Gastrocnemius medialis (tissue), 4 donors: ENCODE measurements at regions not wholly inside any gene's neighbourhood (a gene's known extent, or its start where the extent isn't known, plus 50 kb on each side); places are given as distances from the start of the nearest gene placed in this dataset.
A peak's percentile ranks its signal among the peaks of the same experiment; 100 is the strongest.

Experiments used
- ATAC-seq, 2 donors: fragments of 150-250 bp; one replicate each; pipeline ENCODE4 v1.9.1; 2016
- DNase-seq, 2 donors: peaks; one replicate each; pipeline ENCODE4 v3.0.0-alpha.2; 2019
- H3K27ac ChIP-seq, 4 donors: fragments of 200-600 bp; sonication (generic); 1 replicate in 1 of 4; 2 replicates in 3 of 4; pipeline ENCODE4 v1.5.1; 2016 to 2018; ENCODE audit warnings: mild to moderate bottlenecking in 2 of 4, moderate library complexity in 1 of 4
- H3K27me3 ChIP-seq, 3 donors: fragments of 200-600 bp; sonication (generic) in 2 of 3; 1 replicate in 1 of 3; 2 replicates in 2 of 3; pipeline versions ENCODE4 v1.5.1 to v1.6.0; 2016 to 2019; ENCODE audit warnings: mild to moderate bottlenecking in 1 of 3, moderate library complexity in 1 of 3
- H3K36me3 ChIP-seq, 2 donors: fragments of 200-600 bp; sonication (generic) in 1 of 2; one replicate each; pipeline ENCODE4 v1.5.1; 2017 to 2018
- H3K4me1 ChIP-seq, 2 donors: fragments of 200-600 bp; sonication (generic) in 1 of 2; one replicate each; pipeline ENCODE4 v1.5.1; 2016 to 2017; ENCODE audit warnings: mild to moderate bottlenecking in 2 of 2
- H3K4me3 ChIP-seq, 4 donors: fragments of 200-600 bp; sonication (generic) in 3 of 4; 1 replicate in 1 of 4; 2 replicates in 3 of 4; pipeline ENCODE4 v1.5.1; 2016 to 2019; ENCODE audit warnings: mild to moderate bottlenecking in 2 of 4
- H3K9me3 ChIP-seq, 3 donors: fragments of 200-600 bp; sonication (generic) in 2 of 3; 1 replicate in 1 of 3; 2 replicates in 2 of 3; pipeline ENCODE4 v1.5.1; 2016 to 2019
- POLR2A ChIP-seq, 2 donors: fragments of 450-650 bp; IDR thresholded peaks; one replicate each; pipeline ENCODE4 v1.6.1; 2017; ENCODE audit warnings: antibody characterized with exemption in 2 of 2, mild to moderate bottlenecking in 2 of 2, moderate library complexity in 2 of 2
- in situ Hi-C, 4 donors: fragments of 200-750 bp; cut with MboI; loops; one replicate each; pipeline versions ENCODE4 v1.15.0 to v1.8.0; 2017; ENCODE audit warnings: low sequenced_read_pairs in 4 of 4
- intact Hi-C: fragments of 100-400 bp; cut with DNase I; formaldehyde crosslinking; loops from one replicate; pipeline ENCODE4 v1.15.1; 2023; ENCODE audit warnings: low total_unique reads
- TF ChIP-seq, protein P1 (sequence below), 5 experiments: fragments of 450-650 bp in 3 of 5; fragments of 200-600 bp in 2 of 5; sonication (generic) in 2 of 5; IDR thresholded peaks in 4 of 5; conservative IDR thresholded peaks in 1 of 5; 1 replicate in 4 of 5; 2 replicates in 1 of 5; pipeline ENCODE4 v1.5.1; 2016 to 2019; ENCODE audit warnings: antibody characterized with exemption in 5 of 5, mild to moderate bottlenecking in 3 of 5, moderate library complexity in 3 of 5

- ATAC-seq (no peak), DNase-seq (no peak)
- no peaks in the 10 kb centered on the region for H3K36me3 ChIP-seq
- no peaks in the 10 kb centered on the region for H3K27me3 ChIP-seq
- H3K4me1 ChIP-seq = peaks cover 18 to 22% of the 10 kb centered on the region in 2 donors
- no peak overlapping the region for H3K4me3 ChIP-seq
- TF ChIP-seq, protein P1, sequence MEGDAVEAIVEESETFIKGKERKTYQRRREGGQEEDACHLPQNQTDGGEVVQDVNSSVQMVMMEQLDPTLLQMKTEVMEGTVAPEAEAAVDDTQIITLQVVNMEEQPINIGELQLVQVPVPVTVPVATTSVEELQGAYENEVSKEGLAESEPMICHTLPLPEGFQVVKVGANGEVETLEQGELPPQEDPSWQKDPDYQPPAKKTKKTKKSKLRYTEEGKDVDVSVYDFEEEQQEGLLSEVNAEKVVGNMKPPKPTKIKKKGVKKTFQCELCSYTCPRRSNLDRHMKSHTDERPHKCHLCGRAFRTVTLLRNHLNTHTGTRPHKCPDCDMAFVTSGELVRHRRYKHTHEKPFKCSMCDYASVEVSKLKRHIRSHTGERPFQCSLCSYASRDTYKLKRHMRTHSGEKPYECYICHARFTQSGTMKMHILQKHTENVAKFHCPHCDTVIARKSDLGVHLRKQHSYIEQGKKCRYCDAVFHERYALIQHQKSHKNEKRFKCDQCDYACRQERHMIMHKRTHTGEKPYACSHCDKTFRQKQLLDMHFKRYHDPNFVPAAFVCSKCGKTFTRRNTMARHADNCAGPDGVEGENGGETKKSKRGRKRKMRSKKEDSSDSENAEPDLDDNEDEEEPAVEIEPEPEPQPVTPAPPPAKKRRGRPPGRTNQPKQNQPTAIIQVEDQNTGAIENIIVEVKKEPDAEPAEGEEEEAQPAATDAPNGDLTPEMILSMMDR (IDR thresholded peaks at IDR 0.05 in 4 of 5, conservative IDR thresholded peaks at IDR 0.05 in 1 of 5) = no peak
- no peak for TF ChIP-seq POLR2A (IDR thresholded peaks at IDR 0.05)
- peak overlapping the region in 1 of 4 donors; percentile 7 for H3K27ac ChIP-seq
- intact Hi-C loops (loop anchor here (10.0 kb wide), 1 partner anchor 239 kb away; no protein-coding TSS in a partner anchor), in situ Hi-C loops (loop anchor here in 1 of 4 donors (25.0 kb wide), 1 partner anchor 147 kb away; no protein-coding TSS in a partner anchor)
- H3K9me3 ChIP-seq = no peaks in the 10 kb centered on the region
These were observed 97.0 kb downstream of the TMEM30B start for GRCh38 chr14:61184112-61184511.

- H3K27ac ChIP-seq = peak overlapping the region in 1 of 4 donors; percentile 12
- no peak overlapping the region for H3K4me3 ChIP-seq
- H3K36me3 ChIP-seq = no peaks in the 10 kb centered on the region
- no peaks in the 10 kb centered on the region for H3K9me3 ChIP-seq
- TF ChIP-seq, protein P1 (IDR thresholded peaks at IDR 0.05 in 4 of 5, conservative IDR thresholded peaks at IDR 0.05 in 1 of 5) = no peak
- no peak for TF ChIP-seq POLR2A (IDR thresholded peaks at IDR 0.05)
- no peak for ATAC-seq
- no peaks in the 10 kb centered on the region for H3K27me3 ChIP-seq
- no peak for DNase-seq
- intact Hi-C loops (loop anchor here (10.0 kb wide), 1 partner anchor 239 kb away; no protein-coding TSS in a partner anchor), in situ Hi-C loops (loop anchor here in 1 of 4 donors (25.0 kb wide), 1 partner anchor 146 kb away; no protein-coding TSS in a partner anchor)
- H3K4me1 ChIP-seq = peaks cover 18 to 21% of the 10 kb centered on the region in 2 donors
These were observed 97.8 kb downstream of the TMEM30B start for GRCh38 chr14:61183196-61183885.

- TF ChIP-seq, protein P1 (IDR thresholded peaks at IDR 0.05 in 4 of 5, conservative IDR thresholded peaks at IDR 0.05 in 1 of 5) = no peak
- TF ChIP-seq POLR2A (IDR thresholded peaks at IDR 0.05) = no peak
- Histone ChIP-seq H3K4me1 (no peaks in the 10 kb centered on the region), H3K9me3 (no peaks in the 10 kb centered on the region), H3K36me3 (no peaks in the 10 kb centered on the region), H3K27me3 (no peaks in the 10 kb centered on the region), H3K27ac (no peak overlapping the region), H3K4me3 (no peak overlapping the region)
- intact Hi-C loops = loop anchor here (10.0 kb wide), 1 partner anchor 235 kb away; no protein-coding TSS in a partner anchor
- DNase-seq = no peak
- in situ Hi-C loops = loop anchor here in 1 of 4 donors (25.0 kb wide), 1 partner anchor 143 kb away; no protein-coding TSS in a partner anchor
- no peak for ATAC-seq
These were observed 101.2 kb downstream of the TMEM30B start for GRCh38 chr14:61179796-61180398.

DNA sequence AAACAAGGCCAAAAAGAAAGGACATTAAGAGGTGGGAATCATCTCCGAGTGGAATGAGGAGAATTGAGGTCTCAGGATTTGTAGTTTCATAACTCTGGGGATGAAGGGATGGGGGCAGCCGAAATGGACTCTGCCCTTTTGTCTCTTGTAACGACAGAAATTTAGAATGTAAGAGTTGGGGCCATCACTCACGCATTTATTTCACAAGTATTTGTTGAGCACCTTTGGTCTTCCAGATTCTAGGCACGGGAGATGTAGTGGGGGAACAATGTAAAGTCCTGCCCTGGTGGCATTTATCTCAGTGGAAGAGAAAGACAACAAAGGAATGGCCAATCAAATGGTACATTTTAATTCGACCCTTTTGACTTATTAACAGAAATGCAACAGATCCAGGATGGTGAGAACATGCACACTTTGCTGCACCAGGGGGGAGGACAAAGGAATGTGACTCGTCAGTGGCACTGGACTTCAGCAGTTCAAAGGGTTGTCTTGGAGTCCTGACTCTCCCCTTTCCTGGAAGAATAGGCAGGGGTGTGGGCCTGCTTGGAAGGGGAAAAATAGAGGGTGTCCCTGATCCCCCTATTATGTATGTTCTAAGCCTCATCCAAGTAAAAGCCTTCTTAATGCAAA lies 102.0 kb downstream of the TMEM30B start:
- H3K36me3 ChIP-seq = no peaks in the 10 kb centered on the region
- H3K9me3 ChIP-seq = no peaks in the 10 kb centered on the region
- peak overlapping the region in 1 of 4 donors; percentile 16 for H3K27ac ChIP-seq
- in situ Hi-C loops = loop anchor here in 1 of 4 donors (25.0 kb wide), 1 partner anchor 142 kb away; no protein-coding TSS in a partner anchor
- H3K4me1 ChIP-seq = no peaks in the 10 kb centered on the region
- DNase-seq = no peak
- no peaks in the 10 kb centered on the region for H3K27me3 ChIP-seq
- intact Hi-C loops = no loop called here
- TF ChIP-seq, protein P1 (IDR thresholded peaks at IDR 0.05 in 4 of 5, conservative IDR thresholded peaks at IDR 0.05 in 1 of 5) = no peak
- TF ChIP-seq POLR2A (IDR thresholded peaks at IDR 0.05) = no peak
- H3K4me3 ChIP-seq = no peak overlapping the region
- ATAC-seq = no peak
